H1 (cell line): ENCODE measurements at regions not wholly inside any gene's neighbourhood (a gene's known extent, or its start where the extent isn't known, plus 50 kb on each side); places are given as distances from the start of the nearest gene placed in this dataset.
A peak's percentile ranks its signal among the peaks of the same experiment; 100 is the strongest.

ENCODE experiments used
- CTCF ChIA-PET: fragments of 300-600 bp; sonication (Branson Sonifier 250); formaldehyde crosslinking; loops from one replicate; lab custom pipeline; 2021; ENCODE audit not compliant: partially characterized antibody; lab: Charles Lee
- POLR2A ChIA-PET: fragments of 300-600 bp; sonication (Branson Sonifier 250); formaldehyde crosslinking; loops from one replicate; lab custom pipeline; 2021; ENCODE audit warnings: inconsistent platforms; ENCODE audit not compliant: partially characterized antibody; lab: Charles Lee
- DNase-seq, 2 experiments: peaks; one replicate each; pipeline versions ENCODE4 v3.0.0 to v3.0.0-alpha.2; 2010 to 2022; ENCODE audit warnings: low spot score in 2 of 2, low read depth in 1 of 2, mixed read lengths in 1 of 2
- FAIRE-seq: peaks from 2 replicates; lab custom pipeline; 2011; peaks lifted over from hg19 to GRCh38; lab: Jason Lieb, UNC
- H2AFZ ChIP-seq: 2 replicates; pipeline ENCODE4 v1.8.1; 2012; ENCODE audit warnings: low read length, inconsistent platforms
- H2AK5ac ChIP-seq: 2 replicates; pipeline ENCODE4 v1.6.1; 2013; ENCODE audit warnings: low read depth, low read length
- H2BK120ac ChIP-seq: replicated peaks from 2 replicates; pipeline ENCODE3; 2013; ENCODE audit warnings: low read depth, low read length, inconsistent platforms
- H2BK12ac ChIP-seq: 2 replicates; pipeline ENCODE4 v1.6.1; 2013; ENCODE audit warnings: low read depth, low read length
- H2BK15ac ChIP-seq: 2 replicates; pipeline ENCODE4 v1.6.1; 2013; ENCODE audit warnings: low read length
- H2BK20ac ChIP-seq: 2 replicates; pipeline ENCODE4 v1.6.1; 2013; ENCODE audit warnings: low read length
- H2BK5ac ChIP-seq: 2 replicates; pipeline ENCODE4 v1.6.1; 2013; ENCODE audit warnings: low read depth, low read length
- H3K14ac ChIP-seq: 2 replicates; pipeline ENCODE4 v1.6.1; 2013; ENCODE audit warnings: inconsistent platforms; ENCODE audit not compliant: insufficient read length
- H3K18ac ChIP-seq: 2 replicates; pipeline ENCODE4 v1.6.1; 2013; ENCODE audit warnings: low read length; ENCODE audit errors: extremely low read depth
- H3K23ac ChIP-seq: 2 replicates; pipeline ENCODE4 v1.6.1; 2013; ENCODE audit warnings: inconsistent platforms; ENCODE audit not compliant: insufficient read length
- H3K23me2 ChIP-seq: 2 replicates; pipeline ENCODE4 v1.6.1; 2013; ENCODE audit warnings: low read depth, low read length
- H3K27ac ChIP-seq: 2 replicates; pipeline ENCODE4 v1.6.1; 2011; ENCODE audit warnings: low read depth, low read length, inconsistent platforms
- H3K27me3 ChIP-seq, 4 experiments: replicated peaks in 1 of 4; 1 replicate in 1 of 4; 2 replicates in 3 of 4; pipeline versions ENCODE4 v1.6.1 to v1.8.1; 2011 to 2013; ENCODE audit warnings: low read length in 3 of 4, mild to moderate bottlenecking in 3 of 4, inconsistent platforms in 2 of 4, mixed read lengths in 2 of 4, moderate library complexity in 1 of 4; ENCODE audit not compliant: control insufficient read depth in 3 of 4, insufficient read depth in 3 of 4; ENCODE audit errors: extremely low read depth in 1 of 4
- H3K36me3 ChIP-seq, 4 experiments: 2 replicates each; pipeline versions ENCODE4 v1.6.1 to v1.8.1; 2011 to 2013; ENCODE audit warnings: mild to moderate bottlenecking in 4 of 4, low read length in 3 of 4, moderate library complexity in 2 of 4, control low read depth in 1 of 4, inconsistent platforms in 1 of 4; ENCODE audit not compliant: insufficient read depth in 4 of 4, control insufficient read depth in 2 of 4
- H3K4ac ChIP-seq: replicated peaks from 2 replicates; pipeline ENCODE3; 2013; ENCODE audit warnings: low read length, low read depth, mixed read lengths, inconsistent platforms; ENCODE audit not compliant: insufficient read length
- H3K4me1 ChIP-seq, 4 experiments: replicated peaks in 1 of 4; 1 replicate in 1 of 4; 2 replicates in 3 of 4; pipeline versions ENCODE4 v1.6.1 to v1.8.1; 2011 to 2013; ENCODE audit warnings: low read length in 3 of 4, inconsistent platforms in 2 of 4, mixed read lengths in 1 of 4; ENCODE audit not compliant: insufficient read depth in 4 of 4, control insufficient read depth in 3 of 4
- H3K4me2 ChIP-seq, 2 experiments: 2 replicates each; pipeline versions ENCODE4 v1.6.1 to v1.8.1; 2011 to 2013; ENCODE audit warnings: low read depth in 2 of 2, low read length in 2 of 2, control low read depth in 1 of 2, inconsistent platforms in 1 of 2, mild to moderate bottlenecking in 1 of 2; ENCODE audit not compliant: insufficient read depth in 1 of 2
- H3K4me3 ChIP-seq, 4 experiments: fragments of 200-600, 300-600 bp in 1 of 4; sonication (generic), shearing (Covaris generic), sonication (Bioruptor Twin) in 1 of 4; 2 replicates each; pipeline versions ENCODE4 v1.5.1 to v1.8.1; 2011 to 2016; ENCODE audit warnings: low read length in 4 of 4, low read depth in 3 of 4, control low read depth in 2 of 4, inconsistent platforms in 2 of 4, mild to moderate bottlenecking in 2 of 4, mixed read lengths in 1 of 4, moderate library complexity in 1 of 4; ENCODE audit not compliant: insufficient read depth in 2 of 4; ENCODE audit errors: extremely low read depth in 1 of 4
- H3K56ac ChIP-seq: replicated peaks from 2 replicates; pipeline ENCODE3; 2013; ENCODE audit warnings: low read depth, mild to moderate bottlenecking, mixed read lengths, low read length, inconsistent platforms; ENCODE audit not compliant: insufficient read length
- H3K79me1 ChIP-seq: 2 replicates; pipeline ENCODE4 v1.6.1; 2013; ENCODE audit warnings: low read depth, low read length, control low read depth
- H3K79me2 ChIP-seq, 2 experiments: 2 replicates each; pipeline versions ENCODE4 v1.6.1 to v1.8.1; 2012 to 2013; ENCODE audit warnings: low read length in 2 of 2, mild to moderate bottlenecking in 2 of 2, inconsistent platforms in 1 of 2; ENCODE audit not compliant: insufficient read depth in 2 of 2, control insufficient read depth in 1 of 2
- H3K9ac ChIP-seq, 4 experiments: replicated peaks in 1 of 4; 1 replicate in 1 of 4; 2 replicates in 3 of 4; pipeline versions ENCODE4 v1.6.1 to v1.8.1; 2011 to 2013; ENCODE audit warnings: low read depth in 3 of 4, low read length in 3 of 4, control low read depth in 2 of 4, mild to moderate bottlenecking in 2 of 4, moderate library complexity in 2 of 4, inconsistent platforms in 1 of 4; ENCODE audit errors: extremely low read depth in 1 of 4
- H3K9me3 ChIP-seq, 2 experiments: 2 replicates each; pipeline versions ENCODE4 v1.6.1 to v1.8.1; 2012 to 2013; ENCODE audit warnings: mild to moderate bottlenecking in 2 of 2, moderate library complexity in 2 of 2, control low read depth in 1 of 2, inconsistent platforms in 1 of 2, low read depth in 1 of 2, low read length in 1 of 2, mixed read lengths in 1 of 2; ENCODE audit not compliant: insufficient read depth in 2 of 2
- H4K20me1 ChIP-seq, 2 experiments: replicated peaks in 1 of 2; 2 replicates each; pipeline versions ENCODE3 to v1.8.1; 2011 to 2013; ENCODE audit warnings: inconsistent platforms in 2 of 2, low read length in 2 of 2, mild to moderate bottlenecking in 1 of 2; ENCODE audit not compliant: insufficient read depth in 2 of 2, control insufficient read depth in 1 of 2
- H4K5ac ChIP-seq: 2 replicates; pipeline ENCODE4 v1.6.1; 2013; ENCODE audit warnings: low read length, low read depth, mixed read lengths, inconsistent platforms; ENCODE audit not compliant: insufficient read length
- H4K8ac ChIP-seq: 2 replicates; pipeline ENCODE4 v1.8.0; 2013; ENCODE audit warnings: mild to moderate bottlenecking, moderate library complexity, low read length, inconsistent platforms; ENCODE audit not compliant: insufficient read depth; ENCODE audit errors: extremely low read depth
- H4K91ac ChIP-seq: replicated peaks from 2 replicates; pipeline ENCODE3; 2013; ENCODE audit warnings: low read length, mixed read lengths, inconsistent platforms; ENCODE audit not compliant: insufficient read length
- ASH2L ChIP-seq: fragments of 200-600, 300-600 bp; sonication (generic); IDR thresholded peaks from one replicate; pipeline ENCODE4 v1.7.1; 2017; ENCODE audit warnings: low read length
- BACH1 ChIP-seq: IDR thresholded peaks from 2 replicates; pipeline ENCODE4 v1.6.1; 2012; ENCODE audit warnings: low read length, improper control_type of control experiment
- CEBPB ChIP-seq: IDR thresholded peaks from 2 replicates; pipeline ENCODE4 v1.6.1; 2012; ENCODE audit warnings: low read depth, low read length
- EZH2 ChIP-seq: fragments of 200-600 bp; sonication (generic); IDR thresholded peaks from 2 replicates; pipeline ENCODE4 v1.7.1; 2012; ENCODE audit warnings: low read depth, mild to moderate bottlenecking, moderate library complexity, low read length, inconsistent platforms; ENCODE audit not compliant: severe bottlenecking
- GABPA ChIP-seq: IDR thresholded peaks from 2 replicates; pipeline ENCODE4 v1.6.1; 2011; ENCODE audit warnings: mild to moderate bottlenecking, low read length, moderate library complexity, borderline replicate concordance; ENCODE audit not compliant: insufficient read depth
- GTF2F1 ChIP-seq: IDR thresholded peaks from 2 replicates; pipeline ENCODE4 v1.6.1; 2012; ENCODE audit warnings: low read depth, low read length, improper control_type of control experiment, borderline replicate concordance
- KDM1A ChIP-seq: fragments of 200-600, 300-600 bp; sonication (generic); IDR thresholded peaks from 2 replicates; pipeline ENCODE4 v1.7.1; 2016; ENCODE audit warnings: mild to moderate bottlenecking, low read length, borderline replicate concordance
- POLR2A ChIP-seq, 2 experiments: IDR thresholded peaks; 1 replicate in 1 of 2; 2 replicates in 1 of 2; pipeline ENCODE4 v1.6.1; 2011; ENCODE audit warnings: low read depth in 2 of 2, low read length in 2 of 2, mild to moderate bottlenecking in 2 of 2; ENCODE audit errors: control extremely low read depth in 1 of 2
- WGBS, 2 experiments: shearing (Covaris generic) in 1 of 2; methylation state at CpG; one replicate each; pipeline versions ENCODE4 v1.1.6 to v1.1.7; 2013 to 2015; ENCODE audit warnings: low lambda C conversion rate in 2 of 2, mixed read lengths in 2 of 2, inconsistent platforms in 1 of 2, low coverage in 1 of 2, missing lambda C conversion rate in 1 of 2; ENCODE audit not compliant: insufficient replicate concordance in 2 of 2, insufficient coverage in 1 of 2, insufficient read length in 1 of 2; ENCODE audit errors: extremely low coverage in 1 of 2, missing lambda C conversion rate in 1 of 2; 5-methylcytosine and 5-hydroxymethylcytosine counted together
- TF ChIP-seq, protein P1 (sequence below): IDR thresholded peaks from 2 replicates; pipeline ENCODE4 v1.6.1; 2012; ENCODE audit warnings: low read length, inconsistent platforms

DNA sequence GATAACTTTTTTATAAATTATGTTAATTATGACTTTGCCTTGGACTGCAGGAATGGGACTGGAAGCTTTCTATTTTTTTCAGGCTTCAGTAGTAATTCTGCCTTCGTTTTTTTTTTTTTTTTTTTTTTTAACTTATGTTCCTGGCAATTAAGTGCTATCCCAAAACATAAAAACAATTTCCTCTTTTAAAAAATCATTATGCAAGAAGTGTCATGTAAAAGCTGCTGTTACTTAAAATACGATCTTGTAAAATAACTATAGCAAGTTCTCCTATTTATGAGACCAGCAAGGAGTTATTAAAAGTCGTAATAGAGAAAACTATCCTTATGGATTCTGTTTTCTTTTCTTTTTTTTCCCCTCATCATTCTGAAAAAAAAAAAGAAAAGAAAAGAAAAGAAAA is 106.6 kb upstream of the FOXN2 start:
- Histone ChIP-seq H3K4me1 (peaks cover 3 to 18% (median 11%) of the 10 kb centered on the region in 4 experiments; a peak in 5 of 7 replicates), H4K91ac (no peak overlapping the region), H3K14ac (no peak overlapping the region), H4K8ac (no peak overlapping the region), H2BK5ac (no peak overlapping the region)
- DNase-seq = no peak
- CTCF ChIA-PET = no interaction called here
- TF ChIP-seq KDM1A (no peak), POLR2A (IDR thresholded peaks at IDR 0.05; ENCODE audit: control extremely low read depth in 1 of 2, low read depth in 2 of 2, low read length in 2 of 2) (no peak), BACH1 (no peak), CEBPB (no peak), ASH2L (no peak), GTF2F1 (no peak), EZH2 (no peak), GABPA (no peak)
- TF ChIP-seq, protein P1, sequence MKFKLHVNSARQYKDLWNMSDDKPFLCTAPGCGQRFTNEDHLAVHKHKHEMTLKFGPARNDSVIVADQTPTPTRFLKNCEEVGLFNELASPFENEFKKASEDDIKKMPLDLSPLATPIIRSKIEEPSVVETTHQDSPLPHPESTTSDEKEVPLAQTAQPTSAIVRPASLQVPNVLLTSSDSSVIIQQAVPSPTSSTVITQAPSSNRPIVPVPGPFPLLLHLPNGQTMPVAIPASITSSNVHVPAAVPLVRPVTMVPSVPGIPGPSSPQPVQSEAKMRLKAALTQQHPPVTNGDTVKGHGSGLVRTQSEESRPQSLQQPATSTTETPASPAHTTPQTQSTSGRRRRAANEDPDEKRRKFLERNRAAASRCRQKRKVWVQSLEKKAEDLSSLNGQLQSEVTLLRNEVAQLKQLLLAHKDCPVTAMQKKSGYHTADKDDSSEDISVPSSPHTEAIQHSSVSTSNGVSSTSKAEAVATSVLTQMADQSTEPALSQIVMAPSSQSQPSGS = no peak
- TF ChIP-seq, all 59 proteins: peak for 0
- H3K79me1 ChIP-seq = no peaks in the 10 kb centered on the region
- no peak overlapping the region for H2AK5ac ChIP-seq
- FAIRE-seq = no peak
- H2AFZ ChIP-seq = no peak overlapping the region
- H3K27ac ChIP-seq = no peak overlapping the region
- H3K23ac ChIP-seq = no peak overlapping the region
- H3K4me2 ChIP-seq = peak overlapping the region in 1 of 2 experiments; percentile 80; a peak in 3 of 4 replicates
- H3K18ac ChIP-seq = no peak overlapping the region
- H3K56ac ChIP-seq = peak overlapping the region; percentile 34
- H3K79me2 ChIP-seq = no peaks in the 10 kb centered on the region
- H2BK120ac ChIP-seq = no peak overlapping the region
- H4K5ac ChIP-seq = no peak overlapping the region
- WGBS, 2 experiments = 52% methylated on average over 3 of the region's 3 CpGs; no CpG with 5 or more reads in 1 of the 2 experiments
- peak overlapping the region in 1 of 4 experiments; percentile 32; a peak in 1 of 8 replicates for H3K4me3 ChIP-seq
- no peaks in the 10 kb centered on the region for H3K27me3 ChIP-seq
- H2BK12ac ChIP-seq = no peak overlapping the region
- POLR2A ChIA-PET = no interaction called here
- no peaks in the 10 kb centered on the region for H3K9me3 ChIP-seq
- no peak overlapping the region for H3K4ac ChIP-seq
- H2BK20ac ChIP-seq = no peak overlapping the region
- no peaks in the 10 kb centered on the region for H4K20me1 ChIP-seq
- H3K9ac ChIP-seq = no peak overlapping the region
- no peaks in the 10 kb centered on the region for H3K36me3 ChIP-seq
- H3K23me2 ChIP-seq = peaks cover 2% of the 10 kb centered on the region
- no peak overlapping the region for H2BK15ac ChIP-seq
